Myocyte (in vitro differentiated cells): ENCODE measurements at regions not wholly inside any gene's neighbourhood (a gene's known extent, or its start where the extent isn't known, plus 50 kb on each side); places are given as distances from the start of the nearest gene placed in this dataset.
A peak's percentile ranks its signal among the peaks of the same experiment; 100 is the strongest.
"Not testable (repeated sequence)": the region's sequence is repeated elsewhere in the genome, so short reads cannot be mapped to it uniquely, and the experiment has no call there.

Experiments
- DNase-seq: peaks from one replicate; pipeline ENCODE4 v3.0.0-alpha.2; 2012; ENCODE audit warnings: low read depth

DNA sequence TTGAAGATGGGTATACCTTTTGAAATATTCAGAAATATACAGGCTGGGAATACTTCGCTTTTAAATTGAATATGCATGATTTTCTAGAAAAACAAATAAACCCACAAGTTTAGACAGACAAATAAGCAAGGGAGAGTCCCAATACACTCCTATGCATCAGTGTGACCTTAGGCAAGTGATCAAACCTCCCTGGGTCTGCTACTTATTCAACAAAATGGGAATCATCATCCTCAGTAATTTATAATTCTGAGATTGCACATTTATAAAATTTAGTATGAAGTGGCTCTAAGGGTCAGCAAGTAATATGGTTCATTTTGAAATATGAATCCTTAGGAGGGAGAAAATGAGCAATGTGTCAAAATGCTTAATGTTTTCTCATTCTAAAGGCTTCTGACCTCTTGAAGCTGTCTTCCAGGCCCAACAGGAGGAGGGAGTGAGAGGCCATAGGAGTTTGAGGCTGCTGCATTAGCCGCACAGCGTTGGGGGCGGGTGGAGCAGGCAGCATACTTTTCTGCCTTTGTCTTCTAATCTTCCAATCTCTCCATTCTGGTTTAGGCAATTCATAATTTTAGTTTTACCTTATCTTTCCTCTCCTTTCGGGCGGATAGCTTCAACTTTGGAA, 155.1 kb downstream of the TRIB2 start:
- DNase-seq = no peak

DNA sequence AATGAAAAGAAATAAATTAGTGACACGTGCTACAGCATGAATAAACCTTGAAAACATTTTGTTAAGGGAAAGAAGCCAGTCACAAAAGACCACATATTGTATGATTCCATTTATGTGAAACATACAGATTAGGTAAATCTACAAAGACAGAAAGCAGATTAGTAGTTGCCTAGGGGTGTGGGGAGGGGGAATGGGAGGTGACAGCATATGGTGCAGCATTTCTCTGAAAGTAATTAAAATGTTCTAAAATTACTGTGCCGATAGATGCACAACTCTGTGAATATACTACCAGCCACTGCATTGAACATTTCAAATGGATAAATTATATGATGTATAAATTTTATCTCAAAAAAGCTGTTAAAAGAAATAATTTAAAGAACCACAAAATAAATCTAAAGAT, 161.0 kb downstream of the TRIB2 start:
- DNase-seq = no peak

DNA sequence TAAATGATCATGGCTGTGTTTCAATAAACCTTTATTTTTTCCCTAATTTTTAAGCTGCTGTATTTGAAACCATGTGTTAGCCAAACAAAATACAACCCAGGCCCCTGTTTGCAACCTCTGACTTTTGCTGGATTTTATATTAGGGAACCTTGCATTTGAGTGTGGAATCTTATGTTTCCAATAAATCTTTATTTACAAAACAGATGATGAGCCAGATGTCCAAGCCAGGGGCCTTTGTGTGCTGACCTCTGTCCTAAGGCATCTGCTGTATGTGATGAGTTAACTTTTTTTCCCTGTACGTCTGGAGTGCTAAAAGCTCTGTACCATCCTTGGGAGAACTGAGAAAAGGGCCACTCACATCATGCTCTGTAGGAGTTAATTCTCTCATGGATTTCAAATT, 162.9 kb downstream of the TRIB2 start:
- no peak for DNase-seq

DNA sequence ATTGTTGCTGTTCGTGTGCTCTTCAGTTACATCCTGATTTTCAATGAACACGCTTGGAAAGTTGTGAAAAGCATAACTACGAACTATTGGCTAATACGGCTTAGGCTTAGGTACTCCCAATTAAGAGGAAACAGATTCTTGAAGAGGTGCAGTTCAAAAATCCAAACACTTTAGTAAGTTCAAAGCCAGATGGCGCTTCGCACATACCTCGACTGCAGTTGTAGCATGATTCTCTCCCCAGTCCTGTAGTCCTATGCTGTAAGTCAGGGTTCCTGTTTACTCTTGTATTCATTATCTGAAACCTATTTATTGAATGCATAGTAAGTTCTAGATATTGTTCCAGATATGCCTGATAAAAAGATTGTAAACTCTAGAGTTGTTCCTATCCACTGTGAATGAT, 165.2 kb downstream of the TRIB2 start:
- no peak for DNase-seq

DNA sequence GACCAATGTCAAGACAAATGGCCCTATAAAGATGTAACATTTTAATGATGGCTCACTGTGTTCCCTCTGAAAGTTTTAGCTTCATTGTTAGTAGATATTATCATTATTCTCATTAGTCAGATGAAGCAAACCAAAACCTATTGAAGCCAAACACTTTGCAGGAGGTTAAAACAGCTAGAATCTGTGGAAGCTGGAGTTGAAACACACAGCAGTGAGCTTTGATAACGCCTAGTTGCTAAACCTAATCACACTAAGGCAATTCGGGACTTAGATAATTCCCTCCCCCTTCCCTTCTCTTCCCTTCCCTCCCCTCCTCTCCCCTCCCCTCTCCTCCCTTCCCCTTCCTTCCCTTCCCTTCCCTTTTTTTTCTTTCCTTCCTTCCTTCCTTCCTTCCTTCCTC, 165.7 kb downstream of the TRIB2 start:
- DNase-seq = no peak

DNA sequence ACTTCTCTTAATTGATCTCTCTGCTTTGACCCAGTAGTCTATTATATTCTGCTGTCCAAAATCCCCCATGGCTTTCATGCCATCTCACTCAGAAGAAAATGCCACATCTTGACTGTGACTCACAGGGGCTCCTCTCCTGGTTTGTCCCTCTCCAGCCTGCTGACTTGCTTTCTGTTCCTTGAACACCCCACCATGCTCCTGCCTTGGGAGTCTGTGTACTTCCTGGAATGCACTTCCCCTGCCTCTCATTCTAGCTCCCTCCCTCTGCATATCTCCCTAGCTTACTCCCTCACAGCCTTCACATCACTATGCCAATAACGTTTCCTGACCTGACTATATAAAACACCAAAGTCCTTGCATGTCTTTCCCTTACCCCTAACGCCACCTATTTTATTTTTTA, 167.2 kb downstream of the TRIB2 start:
- peak; percentile 9 for DNase-seq

DNA sequence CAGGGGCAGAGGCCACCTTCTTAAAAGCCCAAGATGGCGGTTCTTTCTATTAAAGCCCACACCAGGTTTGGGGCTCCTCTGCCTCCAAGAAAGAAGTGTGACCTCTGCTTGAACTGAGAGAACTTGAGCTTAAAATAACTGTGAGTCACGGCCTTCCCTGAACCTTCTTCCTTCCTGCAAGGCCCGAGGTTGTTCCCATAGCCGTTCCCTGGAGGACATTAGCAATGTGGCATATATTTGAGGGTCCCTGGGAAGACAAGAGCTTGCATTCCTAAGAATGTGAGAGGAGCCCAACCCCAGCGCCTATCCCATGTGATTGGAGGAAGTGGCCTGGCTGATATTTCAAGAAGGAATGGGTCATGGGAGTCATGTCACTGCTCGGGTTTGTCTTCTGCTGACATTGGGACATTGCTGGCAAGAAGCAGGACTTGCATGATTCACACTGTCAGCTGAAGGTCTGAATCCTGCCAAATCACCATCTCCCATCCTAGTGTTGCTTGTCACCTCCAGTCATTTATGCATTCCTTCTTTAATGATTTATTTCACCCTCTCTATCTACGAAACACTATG, 168.1 kb downstream of the TRIB2 start:
- DNase-seq = peak; percentile 68

DNA sequence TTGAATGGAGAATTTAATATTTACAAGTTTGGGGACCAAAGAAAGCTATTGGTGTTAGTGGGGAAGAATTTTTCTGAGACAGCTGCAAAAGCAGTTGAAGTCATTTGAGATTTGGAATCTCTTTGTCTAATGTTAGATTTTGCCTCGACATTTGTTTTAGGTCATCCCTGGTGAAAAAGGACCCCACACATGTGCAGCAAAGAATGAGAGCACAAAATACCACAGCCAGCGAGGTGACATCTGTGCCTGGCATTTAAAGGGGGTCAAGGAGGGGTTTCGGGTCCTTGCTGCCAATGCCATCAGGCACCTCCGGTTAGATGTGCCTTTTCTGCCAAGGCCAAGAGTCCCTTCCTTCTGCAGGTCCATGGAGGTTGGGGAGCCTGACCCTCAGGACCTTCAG, 173.3 kb downstream of the TRIB2 start:
- peak; percentile 42 for DNase-seq

DNA sequence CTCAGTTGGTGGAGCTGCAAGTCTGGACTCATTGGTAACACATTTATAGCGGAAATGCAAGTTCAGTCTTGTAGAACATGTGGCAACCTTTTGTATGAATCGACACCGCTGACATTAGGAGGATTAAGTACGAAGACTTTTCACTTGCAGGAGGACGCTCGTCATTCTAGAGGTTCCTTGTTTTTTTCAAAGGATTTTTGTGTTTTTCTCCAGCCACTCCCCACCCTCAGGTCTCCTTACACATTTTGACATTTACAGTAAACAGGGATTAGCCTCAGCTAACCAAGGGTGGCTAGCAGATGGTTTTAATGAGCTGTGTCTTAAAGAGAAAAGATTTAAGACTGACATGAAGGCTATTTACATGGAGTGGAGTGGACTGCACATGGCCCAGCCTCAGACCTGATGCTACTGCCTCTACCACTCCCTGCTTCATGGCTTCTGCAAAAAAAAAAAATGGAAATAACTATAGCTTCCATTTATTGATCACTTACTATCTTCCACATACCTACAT, 173.8 kb downstream of the TRIB2 start:
- no peak for DNase-seq

DNA sequence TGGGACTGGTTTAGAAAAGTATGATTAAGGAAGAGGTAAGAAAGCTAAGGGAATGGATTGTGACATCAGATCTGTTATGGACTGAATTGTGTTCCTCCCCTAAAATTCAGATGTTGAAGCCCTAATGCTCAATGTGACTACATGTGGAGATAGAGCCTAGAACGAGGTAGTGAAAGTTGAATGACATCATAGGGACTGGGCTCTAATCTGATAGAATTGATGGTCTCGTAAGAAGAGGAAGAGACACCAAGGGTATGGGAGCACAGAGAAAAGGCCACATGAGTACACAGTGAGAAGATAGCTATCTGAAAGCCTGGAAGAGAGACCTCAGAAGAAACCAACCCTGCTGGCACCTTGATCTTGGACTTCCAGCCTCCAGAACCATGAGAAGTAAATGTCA, 178.3 kb downstream of the TRIB2 start:
- no peak for DNase-seq

DNA sequence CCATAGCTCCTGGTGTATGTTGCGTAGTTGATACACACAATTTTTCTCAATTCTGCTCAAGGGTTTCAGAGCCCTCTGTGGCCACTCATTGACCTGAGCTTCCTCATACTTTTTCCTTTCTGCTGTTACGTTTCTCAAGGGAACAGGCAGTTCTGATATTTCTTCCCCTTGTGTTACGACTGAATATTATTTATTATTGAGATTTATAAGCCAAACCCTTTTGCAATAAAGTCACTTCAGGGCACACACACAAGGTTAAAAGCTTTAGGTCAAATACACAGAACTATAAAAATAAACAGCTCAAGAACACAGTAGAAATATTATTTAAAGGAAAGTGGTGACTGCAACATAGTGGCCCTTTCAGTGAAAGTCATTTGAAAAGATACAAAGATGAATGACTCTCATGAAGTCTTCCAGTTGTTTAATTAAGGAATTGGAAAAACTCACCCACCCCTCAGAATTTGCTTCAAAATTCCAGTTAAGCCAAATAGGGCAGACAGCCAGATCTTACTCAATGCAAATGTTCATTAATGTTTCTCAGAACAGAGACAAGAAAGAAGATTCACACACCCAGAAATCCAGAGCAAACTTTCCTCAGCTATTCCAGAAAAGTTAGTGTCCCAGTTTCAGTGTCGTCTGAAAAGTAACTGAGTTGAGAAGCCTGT, 179.7 kb downstream of the TRIB2 start:
- no peak for DNase-seq

DNA sequence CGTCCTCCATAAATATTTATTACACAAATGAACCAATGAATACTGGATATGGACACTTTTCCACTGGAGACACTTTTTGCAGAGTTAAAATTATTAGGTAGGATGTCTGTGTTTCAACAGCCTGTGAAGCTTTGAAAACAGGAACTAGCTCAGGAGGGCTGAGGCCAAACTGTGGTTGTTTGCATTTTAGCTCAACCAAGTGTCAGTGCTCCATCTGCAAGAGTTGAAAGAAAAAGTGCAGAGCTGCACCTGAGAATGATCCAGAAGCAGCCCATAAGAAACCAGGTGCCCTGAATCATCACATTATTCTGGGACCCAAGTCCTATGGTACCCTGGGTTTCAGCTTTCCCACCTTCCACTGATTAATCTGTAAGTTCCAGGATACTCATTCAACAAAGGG, 180.4 kb downstream of the TRIB2 start:
- no peak for DNase-seq

DNA sequence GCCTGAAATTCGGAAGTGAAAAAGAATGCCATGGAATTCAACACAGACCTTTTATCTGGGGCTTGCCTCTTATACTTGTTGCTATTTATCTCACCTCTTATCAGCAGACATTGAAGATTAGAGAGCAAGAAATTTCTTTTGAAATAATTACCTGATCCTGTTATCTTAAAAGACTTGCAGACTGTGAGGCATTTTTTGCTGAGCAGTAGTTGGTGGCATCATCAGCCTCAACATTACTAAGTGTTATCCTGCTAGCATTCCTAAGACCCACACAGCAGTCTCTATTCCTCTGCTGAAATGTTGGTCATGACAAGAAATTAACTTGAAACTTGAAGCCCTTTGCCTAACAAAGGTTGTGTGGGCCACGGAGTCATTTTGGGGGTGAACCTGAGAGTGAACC, 186.5 kb downstream of the TRIB2 start:
- DNase-seq = no peak

DNA sequence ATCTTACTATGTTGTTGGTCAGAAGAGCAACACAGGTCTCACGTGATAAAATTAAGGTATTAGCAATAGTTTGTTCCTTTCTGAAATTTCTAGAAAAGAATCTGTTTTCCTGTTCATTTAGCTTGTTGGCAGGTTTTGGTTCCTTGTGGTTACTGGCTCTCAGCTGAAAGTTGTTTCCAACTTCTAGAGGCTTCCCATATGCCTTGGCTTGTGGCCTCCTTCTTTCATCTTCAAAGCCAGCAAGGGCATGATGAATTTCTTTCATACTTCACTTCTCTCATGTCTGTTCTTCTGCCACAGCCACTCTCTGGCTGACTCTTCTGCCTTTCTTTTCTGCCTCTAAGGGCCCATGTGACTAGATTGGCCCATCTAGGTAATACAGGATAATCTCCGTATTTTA, 193.7 kb downstream of the TRIB2 start:
- DNase-seq = no peak

DNA sequence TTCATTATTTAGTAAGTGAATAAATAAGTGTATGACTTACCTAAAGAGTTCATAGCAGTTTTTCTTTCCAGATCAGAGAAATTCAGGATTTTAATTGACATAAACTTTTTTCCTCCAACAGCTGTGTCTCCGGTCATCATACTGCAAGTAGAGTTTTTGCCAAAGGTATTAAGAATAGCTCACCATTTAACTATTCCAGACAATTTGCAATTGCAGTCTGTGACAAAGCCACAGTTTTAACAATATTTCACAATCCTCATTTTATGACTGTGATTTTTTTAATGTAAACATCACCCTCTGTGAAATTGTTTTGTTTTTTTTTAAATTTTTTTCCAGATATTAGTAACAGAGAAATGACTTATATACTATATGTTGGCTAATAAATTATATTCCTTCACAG, 199.1 kb downstream of the TRIB2 start:
- DNase-seq = peak; percentile 23

DNA sequence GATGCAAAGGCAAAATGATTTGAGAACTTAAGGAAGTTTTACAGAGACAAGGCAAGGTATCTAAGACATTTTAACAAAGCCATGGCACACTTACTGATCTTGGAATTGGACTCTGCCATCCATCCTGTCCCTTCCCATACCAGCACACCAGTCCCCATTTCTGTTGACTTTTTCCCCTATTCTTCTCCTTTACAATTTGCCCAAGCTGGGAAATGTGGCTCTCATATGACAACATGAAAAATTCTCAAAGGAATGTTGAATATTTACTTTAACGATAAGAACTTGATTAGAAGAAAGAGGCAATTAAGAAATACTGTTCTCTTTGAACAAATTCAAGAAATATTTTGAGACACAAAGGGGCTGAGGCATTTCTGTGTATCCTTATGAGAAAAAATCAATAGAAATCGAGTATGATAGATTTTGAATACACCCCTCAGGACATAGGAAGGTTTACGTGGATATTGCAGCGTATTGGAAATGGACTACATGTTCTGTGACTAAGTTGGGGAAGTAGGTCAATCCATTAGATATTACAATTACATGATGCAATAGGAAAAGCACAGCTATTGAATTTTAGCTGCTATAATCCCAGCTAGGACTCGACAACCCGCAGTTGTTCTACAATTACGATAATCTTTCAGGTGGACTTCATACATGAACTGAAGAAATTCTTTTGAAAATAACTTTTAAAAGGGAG, 201.6 kb downstream of the TRIB2 start:
- no peak for DNase-seq

DNA sequence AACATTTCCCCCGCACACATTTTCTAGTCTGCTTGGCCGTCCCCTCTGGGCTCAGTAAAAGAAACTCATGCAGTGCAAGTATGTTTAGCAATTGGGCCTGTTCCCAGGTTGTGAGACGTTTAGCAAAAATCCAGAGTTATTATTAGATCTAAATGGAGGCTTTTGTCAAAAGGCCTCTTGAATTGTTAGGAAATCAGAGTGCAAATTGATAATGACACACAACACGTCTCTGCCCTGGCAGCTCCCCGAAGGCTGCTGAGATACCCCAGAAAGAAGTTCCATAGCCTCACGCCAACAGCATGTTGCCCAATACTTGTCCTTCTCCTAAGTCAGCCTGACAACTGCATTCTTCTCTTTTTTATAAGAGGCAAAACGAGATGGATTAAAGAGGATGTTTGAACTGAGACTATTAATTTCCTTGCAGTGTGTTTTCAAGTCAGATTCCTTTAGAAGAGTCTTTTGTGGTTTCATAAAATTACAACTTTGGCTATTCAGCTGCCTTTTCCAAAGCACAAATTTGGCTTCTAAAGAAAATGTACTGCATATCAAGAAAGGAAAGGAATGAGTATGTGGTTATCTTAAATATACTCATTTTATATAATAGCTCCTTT, 202.2 kb downstream of the TRIB2 start:
- DNase-seq = peak; percentile 54

DNA sequence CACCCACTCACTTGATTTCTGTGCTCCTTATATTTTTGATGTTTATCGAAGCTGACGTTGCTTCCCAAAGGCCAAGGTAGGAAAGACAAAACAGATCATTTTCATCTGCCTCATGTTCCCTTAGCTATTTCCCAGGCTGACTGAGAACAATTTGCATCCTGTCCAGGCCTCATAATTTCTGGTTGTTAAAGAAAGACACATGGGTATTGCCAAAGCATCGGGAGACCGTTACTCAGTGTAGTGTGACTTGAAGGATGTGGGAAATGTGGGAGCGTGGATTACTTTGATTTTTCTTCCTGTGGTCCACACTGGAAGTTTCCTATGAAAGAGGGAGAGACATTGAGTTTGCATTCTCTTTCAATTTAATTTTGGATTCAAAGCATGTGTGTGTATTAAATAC, 204.6 kb downstream of the TRIB2 start:
- DNase-seq = no peak

DNA sequence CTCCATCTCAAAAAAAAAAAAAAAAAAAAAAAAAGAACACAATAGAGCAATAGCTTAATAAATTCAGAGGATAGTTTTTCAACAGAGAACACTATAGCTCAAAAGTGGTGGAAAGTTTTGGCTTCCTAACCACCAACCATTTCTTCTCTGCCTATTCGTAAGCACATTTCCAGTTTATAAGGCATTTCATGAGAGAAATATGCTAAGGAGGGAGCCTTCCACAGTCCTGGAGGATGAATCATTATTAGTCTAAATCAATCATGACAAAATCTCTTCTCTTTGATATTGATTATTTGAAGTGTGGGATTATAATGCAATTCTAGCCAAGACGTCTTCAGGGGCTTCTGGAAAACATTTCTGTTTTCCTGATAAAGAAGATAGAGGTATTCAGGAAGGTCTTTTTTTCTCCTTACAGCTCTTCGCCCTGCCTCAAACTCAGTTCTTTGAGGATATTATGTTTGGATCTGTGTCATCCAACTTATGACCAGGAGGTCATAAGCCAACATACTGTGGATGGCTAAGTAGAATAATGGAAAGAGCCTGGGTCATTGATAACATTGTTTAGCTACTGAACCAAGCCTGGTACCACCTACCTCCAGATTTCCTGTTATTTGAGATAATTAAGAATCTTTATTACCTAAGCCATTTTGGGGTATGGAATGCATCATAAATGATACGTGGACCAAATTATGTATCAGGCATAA, 207.3 kb downstream of the TRIB2 start:
- no peak for DNase-seq

DNA sequence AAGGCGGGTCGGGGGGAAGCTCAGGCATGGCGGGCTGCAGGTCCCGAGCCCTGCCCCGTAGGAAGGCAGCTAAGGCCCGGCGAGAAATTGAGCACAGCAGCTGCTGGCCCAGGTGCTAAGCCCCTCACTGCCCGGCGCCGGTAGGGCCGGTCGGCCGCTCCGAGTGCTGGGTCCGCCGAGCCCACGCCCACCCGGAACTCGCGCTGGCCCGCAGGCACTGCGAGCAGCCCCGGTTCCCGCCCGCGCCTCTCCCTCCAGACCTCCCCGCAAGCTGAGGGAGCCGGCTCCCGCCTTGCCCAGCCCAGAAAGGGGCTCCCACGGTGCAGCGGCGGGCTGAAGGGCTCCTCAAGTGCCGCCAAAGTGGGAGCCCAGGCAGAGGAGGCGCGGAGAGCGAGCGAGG, 209.9 kb downstream of the TRIB2 start:
- DNase-seq = not testable (repeated sequence)

DNA sequence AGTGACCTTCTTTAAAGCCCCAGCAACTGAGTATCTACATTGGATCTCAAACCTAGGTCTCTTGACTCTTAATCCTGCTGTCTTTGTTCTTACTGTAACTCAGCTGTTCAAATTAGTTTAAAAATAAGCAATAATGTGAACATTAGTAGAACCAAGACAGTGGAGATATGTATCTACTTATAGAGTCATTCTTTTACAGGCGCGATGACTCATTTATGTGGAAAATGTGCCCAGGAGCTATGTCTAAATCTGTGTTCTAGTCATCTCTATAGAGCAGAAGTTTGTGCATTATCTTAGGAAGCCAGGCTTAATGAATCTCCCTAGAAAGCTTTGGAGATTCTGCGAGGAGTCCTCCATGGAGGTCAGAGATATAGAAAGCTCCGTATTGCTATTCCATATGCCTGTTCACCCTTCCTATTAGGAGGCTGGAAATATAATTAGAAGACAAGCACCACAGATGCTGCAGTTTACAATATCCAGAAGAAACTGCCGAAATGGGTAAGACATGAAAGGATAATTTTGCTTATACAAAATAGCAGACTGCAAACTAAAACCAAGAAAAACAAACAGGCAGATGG, 211.6 kb downstream of the TRIB2 start:
- DNase-seq = no peak
